Stimulated activated CD4-positive, alpha-beta T cell treated with anti-CD3 and anti-CD28 coated beads, Interleukin-12 subunit alpha, Interleukin-12 subunit beta, amount 100 ng/mL, for 48 hours (primary cell): ENCODE measurements at regions not wholly inside any gene's neighbourhood (a gene's known extent, or its start where the extent isn't known, plus 50 kb on each side); places are given as distances from the start of the nearest gene placed in this dataset.

Experiments used
- DNase-seq, 3 donors: peaks; one replicate each; pipeline ENCODE4 v3.0.0-alpha.2; 2020; ENCODE audit warnings: low read depth in 2 of 3, low spot score in 1 of 3

GRCh38 chr18:56086786-56087185 is 498.8 kb upstream of the TCF4 start:
- no peak for DNase-seq

- no peak for DNase-seq
These were observed 498.2 kb upstream of the TCF4 start for GRCh38 chr18:56086176-56086575.

- DNase-seq: no peak
These were observed 497.6 kb upstream of the TCF4 start for GRCh38 chr18:56085551-56085950.

GRCh38 chr18:56083523-56084287 is 495.7 kb upstream of the TCF4 start:
- DNase-seq: no peak

DNA sequence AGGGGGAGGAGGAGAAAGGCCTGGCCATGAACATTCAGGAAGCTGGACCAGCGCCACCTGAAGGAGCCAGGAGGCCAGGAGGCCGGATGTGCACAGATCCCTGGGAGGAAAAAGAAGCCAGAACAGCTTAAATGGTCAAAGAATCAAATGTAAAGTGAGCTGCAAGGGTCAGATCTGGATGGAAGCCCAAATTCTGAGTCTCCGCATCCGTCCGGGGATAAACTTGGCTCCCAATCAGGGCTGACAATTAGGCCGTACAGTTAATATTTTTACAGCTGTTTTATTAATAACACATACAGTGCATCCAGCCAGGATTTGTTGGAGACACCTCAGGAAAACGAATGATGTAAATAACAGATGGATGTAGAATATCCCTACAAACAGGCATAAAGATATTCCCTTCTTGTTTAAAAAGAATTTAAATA is 495.1 kb upstream of the TCF4 start:
- no peak for DNase-seq

GRCh38 chr18:56076723-56077122 is 488.7 kb upstream of the TCF4 start:
- no peak for DNase-seq

DNA sequence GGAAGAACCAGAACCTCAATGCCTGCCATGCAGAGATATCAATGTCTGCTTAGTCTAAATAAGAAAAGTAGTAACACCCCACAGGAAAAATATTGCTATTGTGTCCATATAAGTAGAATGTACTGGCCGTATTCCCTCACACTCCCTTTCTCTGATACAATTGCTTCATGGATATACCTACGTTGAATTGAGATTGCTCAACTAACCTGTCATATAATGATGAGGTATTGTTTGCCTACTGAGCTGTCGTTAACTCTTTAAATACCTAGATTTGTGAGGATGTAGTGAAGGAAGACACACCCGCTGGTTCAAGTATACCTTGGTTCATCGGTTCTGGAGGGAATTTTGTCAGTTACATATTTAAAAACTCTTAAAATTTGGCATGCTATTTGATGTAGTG is 480.7 kb upstream of the TCF4 start:
- DNase-seq: no peak

- DNase-seq: no peak
These were observed 480.1 kb upstream of the TCF4 start for GRCh38 chr18:56067969-56068671.

GRCh38 chr18:56067214-56067894 is 479.4 kb upstream of the TCF4 start:
- no peak for DNase-seq

DNA sequence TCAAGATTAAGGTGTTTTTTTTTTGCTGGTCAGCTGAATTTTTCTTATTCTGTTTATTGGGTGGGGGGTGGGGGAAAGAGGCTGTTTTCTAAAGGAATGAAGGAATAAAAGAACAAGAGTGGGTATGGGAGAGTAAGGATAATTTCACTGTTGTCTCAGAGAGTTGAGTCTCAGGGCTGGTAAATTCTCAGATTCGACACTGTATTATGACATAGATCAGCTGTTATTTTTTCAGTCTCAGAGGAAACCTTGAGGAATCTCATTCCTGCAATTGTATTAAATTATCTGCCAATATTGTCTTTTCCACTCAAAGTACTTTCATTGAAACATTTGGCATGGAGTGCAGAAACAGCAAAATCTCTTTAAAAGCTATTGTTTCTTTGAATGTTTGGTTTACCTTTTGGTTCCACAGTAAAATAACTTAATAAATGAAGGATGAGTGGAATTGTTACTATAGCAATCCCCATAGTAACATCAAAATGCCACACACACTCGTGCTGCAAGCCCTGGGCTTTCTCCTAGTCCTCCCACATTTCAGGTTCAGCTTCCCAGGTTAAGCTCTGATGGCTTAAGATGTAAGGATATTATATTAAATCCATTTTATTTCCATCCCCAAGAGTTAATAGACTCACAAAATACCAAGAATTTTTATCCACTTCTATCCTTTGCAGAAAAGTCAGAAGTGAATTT is 478.7 kb upstream of the TCF4 start:
- DNase-seq: no peak

- no peak for DNase-seq
These were observed 477.1 kb upstream of the TCF4 start for GRCh38 chr18:56065086-56065485.

- no peak for DNase-seq
These were observed 474.9 kb upstream of the TCF4 start for GRCh38 chr18:56062931-56063330.

DNA sequence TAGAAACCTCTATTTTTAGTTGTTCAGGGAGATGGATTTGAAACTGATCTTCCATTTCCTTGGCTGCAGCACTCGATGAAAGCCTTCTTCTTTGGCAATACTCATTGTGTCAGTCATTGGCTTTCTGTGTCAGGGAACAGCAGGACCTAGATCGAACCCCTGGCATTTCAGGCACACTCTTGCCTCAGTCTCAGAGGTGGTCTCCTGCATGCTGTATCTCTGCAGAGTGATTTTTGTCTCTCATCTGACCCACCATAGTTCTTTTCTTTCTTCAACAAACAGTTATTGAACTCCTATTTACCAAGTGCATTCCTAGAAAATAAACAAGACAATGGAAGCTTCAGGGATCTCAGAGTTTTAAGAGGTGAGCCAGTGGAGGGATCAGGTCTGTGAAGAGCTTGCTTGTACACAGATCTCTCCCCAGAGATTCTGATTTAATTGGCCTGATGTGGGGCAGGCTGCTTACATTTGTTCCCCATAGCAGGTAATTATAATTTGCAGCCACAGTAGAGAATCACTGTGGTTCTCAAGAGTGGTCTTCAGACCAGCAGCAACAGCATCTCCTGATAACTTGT is 473.1 kb upstream of the TCF4 start:
- no peak for DNase-seq

- no peak for DNase-seq
These were observed 464.2 kb upstream of the TCF4 start for GRCh38 chr18:56052202-56052601.

DNA sequence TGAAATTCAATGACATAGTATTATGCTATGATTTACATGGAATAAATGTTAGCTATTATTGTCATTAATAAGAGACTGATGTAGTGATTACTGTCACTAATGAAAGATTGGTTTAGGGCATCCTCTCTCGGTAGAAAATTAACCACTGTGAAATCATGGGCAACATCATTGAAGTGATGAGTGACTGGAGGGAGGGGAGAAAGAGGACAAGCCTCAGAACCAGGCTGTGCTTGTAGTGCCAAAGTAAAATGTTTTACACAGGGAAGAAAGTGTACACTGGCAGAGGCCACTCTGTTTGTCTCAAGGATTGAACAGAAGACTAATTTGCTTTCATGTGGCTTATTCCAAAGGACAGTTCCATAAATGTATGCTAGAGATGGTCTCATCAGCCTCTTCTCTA is 456.2 kb upstream of the TCF4 start:
- DNase-seq: no peak

GRCh38 chr18:56043641-56044061 is 455.7 kb upstream of the TCF4 start:
- DNase-seq: no peak

DNA sequence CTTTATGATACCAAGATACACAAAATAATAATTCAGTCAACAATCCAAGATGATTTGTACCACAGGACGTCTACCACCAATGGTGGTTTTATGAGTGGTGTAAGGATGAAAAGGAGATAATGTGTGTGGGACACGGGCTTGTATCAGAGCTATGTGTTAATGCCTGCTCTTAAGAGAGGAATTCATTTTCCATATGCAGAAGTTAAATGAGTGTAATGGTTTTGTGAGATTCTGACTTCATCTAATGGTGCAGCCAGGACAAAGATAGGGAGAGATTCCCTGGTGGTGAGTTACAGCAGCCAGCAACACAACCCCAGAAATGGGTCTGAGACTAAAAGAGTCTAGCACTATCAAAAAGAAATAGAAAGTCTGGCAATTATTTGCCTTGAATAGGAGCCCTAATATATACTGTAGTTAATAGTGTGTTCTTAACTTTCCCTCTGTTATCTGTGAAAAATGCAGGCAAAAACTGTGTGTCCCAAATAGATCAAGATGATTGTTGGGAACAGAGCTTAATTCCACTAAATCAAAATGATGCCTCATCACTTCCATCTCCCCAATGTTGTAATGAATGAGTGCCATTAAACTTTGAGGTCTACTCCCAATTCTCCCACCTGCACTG is 455.0 kb upstream of the TCF4 start:
- no peak for DNase-seq

GRCh38 chr18:56038171-56039030 is 450.4 kb upstream of the TCF4 start:
- DNase-seq: no peak

DNA sequence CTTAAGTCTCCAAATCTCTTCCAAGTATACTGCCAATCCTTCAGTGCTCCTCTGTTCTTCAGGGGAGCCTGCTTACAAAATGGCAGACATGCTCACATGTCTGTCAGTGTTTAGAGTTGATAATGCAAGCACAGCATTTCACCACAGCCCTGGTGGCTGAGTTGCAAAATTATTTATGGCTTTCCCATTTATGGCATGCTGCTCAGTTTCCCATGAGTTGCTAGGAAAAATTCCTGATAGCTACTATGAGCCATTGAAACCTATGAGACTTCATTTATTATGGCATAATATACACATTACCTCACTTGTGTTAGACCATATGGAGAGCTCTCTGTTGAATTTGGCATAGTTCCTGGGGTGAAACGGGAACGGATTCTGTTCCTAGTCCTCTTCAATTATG is 448.7 kb upstream of the TCF4 start:
- DNase-seq: no peak

- DNase-seq: no peak
These were observed 447.6 kb upstream of the TCF4 start for GRCh38 chr18:56035546-56035945.
